ENCODE measurements at regions not wholly inside any gene's neighbourhood (a gene's known extent, or its start where the extent isn't known, plus 50 kb on each side); places are given as distances from the start of the nearest gene placed in this dataset.

DNA sequence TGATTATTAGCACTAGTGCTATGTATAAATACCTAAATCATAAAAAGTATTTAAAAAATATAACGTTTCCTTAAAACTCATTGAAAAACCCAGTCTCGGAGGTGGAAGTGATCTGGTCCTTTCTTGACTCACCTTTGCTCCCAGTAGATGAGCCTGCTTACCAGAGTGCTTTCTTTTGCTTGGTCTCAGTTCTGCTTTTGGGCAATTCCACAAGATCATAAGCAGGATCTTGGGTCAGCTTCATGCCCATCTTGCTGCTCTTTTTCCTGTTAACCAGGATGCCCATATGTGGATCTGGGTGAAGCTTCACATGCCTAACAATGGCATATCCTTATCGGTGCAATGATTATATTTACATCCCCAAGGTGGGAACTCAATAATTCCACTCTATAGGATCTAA is 332.1 kb upstream of the FAM98A start:
- no peaks in the 10 kb centered on the region for H3K27me3 Mint-ChIP-seq
- POLR2A ChIA-PET = no interaction called here
- DNase-seq = no peak
- Histone ChIP-seq H3K4me1 (ENCODE audit: insufficient read depth, low read length) (no peaks in the 10 kb centered on the region), H3K36me3 (ENCODE audit: insufficient read depth, low read length) (no peaks in the 10 kb centered on the region), H3K27ac (ENCODE audit: low read depth in 1 of 2, low read length in 2 of 2) (no peak overlapping the region), H3K4me3 (ENCODE audit: low read length) (no peak overlapping the region), H3K27me3 (ENCODE audit: control insufficient read depth in 1 of 2, insufficient read depth in 2 of 2, low read length in 2 of 2) (no peaks in the 10 kb centered on the region), H3K9me3 (ENCODE audit: control insufficient read depth in 1 of 2, insufficient read depth in 1 of 2, low read length in 2 of 2) (no peaks in the 10 kb centered on the region)
- no peaks in the 10 kb centered on the region for H3K9me3 Mint-ChIP-seq
- H3K4me1 Mint-ChIP-seq (ENCODE audit: low read depth) = no peaks in the 10 kb centered on the region
- intact Hi-C loops (cut with DNase I, micrococcal nuclease) = no loop called here
- H3K36me3 Mint-ChIP-seq (ENCODE audit: low read depth) = no peaks in the 10 kb centered on the region
- CTCF ChIA-PET = no interaction called here
- TF ChIP-seq, protein P1, sequence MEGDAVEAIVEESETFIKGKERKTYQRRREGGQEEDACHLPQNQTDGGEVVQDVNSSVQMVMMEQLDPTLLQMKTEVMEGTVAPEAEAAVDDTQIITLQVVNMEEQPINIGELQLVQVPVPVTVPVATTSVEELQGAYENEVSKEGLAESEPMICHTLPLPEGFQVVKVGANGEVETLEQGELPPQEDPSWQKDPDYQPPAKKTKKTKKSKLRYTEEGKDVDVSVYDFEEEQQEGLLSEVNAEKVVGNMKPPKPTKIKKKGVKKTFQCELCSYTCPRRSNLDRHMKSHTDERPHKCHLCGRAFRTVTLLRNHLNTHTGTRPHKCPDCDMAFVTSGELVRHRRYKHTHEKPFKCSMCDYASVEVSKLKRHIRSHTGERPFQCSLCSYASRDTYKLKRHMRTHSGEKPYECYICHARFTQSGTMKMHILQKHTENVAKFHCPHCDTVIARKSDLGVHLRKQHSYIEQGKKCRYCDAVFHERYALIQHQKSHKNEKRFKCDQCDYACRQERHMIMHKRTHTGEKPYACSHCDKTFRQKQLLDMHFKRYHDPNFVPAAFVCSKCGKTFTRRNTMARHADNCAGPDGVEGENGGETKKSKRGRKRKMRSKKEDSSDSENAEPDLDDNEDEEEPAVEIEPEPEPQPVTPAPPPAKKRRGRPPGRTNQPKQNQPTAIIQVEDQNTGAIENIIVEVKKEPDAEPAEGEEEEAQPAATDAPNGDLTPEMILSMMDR (IDR thresholded peaks at IDR 0.05) = no peak
- H3K4me3 Mint-ChIP-seq = no peak overlapping the region
- ATAC-seq (ENCODE audit: poor library complexity) = no peak
- no peak overlapping the region for H3K27ac Mint-ChIP-seq

DNA sequence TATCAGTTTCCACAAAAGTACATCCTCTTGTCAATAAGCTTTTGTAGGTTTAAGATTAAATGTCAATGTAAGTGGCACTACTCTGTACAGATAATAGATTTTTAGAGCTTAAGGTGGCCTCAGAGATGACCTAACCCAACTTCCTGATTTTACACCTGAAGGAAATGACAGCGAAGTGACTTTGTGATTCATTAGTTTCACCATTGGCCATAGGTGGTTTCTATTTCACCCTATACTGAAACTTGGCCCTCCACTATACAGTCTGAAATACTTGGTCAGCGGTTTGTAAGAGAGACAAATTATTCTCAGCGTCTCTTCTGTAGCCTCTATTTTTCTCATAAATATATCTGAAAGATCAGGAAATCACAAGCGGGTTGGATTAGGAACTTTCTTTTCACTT is 330.4 kb upstream of the FAM98A start:
- Mint-ChIP-seq H3K9me3 (no peaks in the 10 kb centered on the region), H3K4me3 (no peak overlapping the region), H3K27ac (no peak overlapping the region), H3K36me3 (ENCODE audit: low read depth) (no peaks in the 10 kb centered on the region), H3K27me3 (no peaks in the 10 kb centered on the region), H3K4me1 (ENCODE audit: low read depth) (no peaks in the 10 kb centered on the region)
- TF ChIP-seq, protein P1 (IDR thresholded peaks at IDR 0.05) = no peak
- intact Hi-C loops (cut with DNase I, micrococcal nuclease) = no loop called here
- H3K4me1 ChIP-seq (ENCODE audit: insufficient read depth, low read length) = no peaks in the 10 kb centered on the region
- POLR2A ChIA-PET = no interaction called here
- H3K4me3 ChIP-seq (ENCODE audit: low read length) = no peak overlapping the region
- no peak for DNase-seq
- CTCF ChIA-PET = no interaction called here
- no peaks in the 10 kb centered on the region for H3K9me3 ChIP-seq (ENCODE audit: control insufficient read depth in 1 of 2, insufficient read depth in 1 of 2, low read length in 2 of 2)
- no peak for ATAC-seq (ENCODE audit: poor library complexity)
- H3K27ac ChIP-seq (ENCODE audit: low read depth in 1 of 2, low read length in 2 of 2) = no peak overlapping the region
- no peaks in the 10 kb centered on the region for H3K27me3 ChIP-seq (ENCODE audit: control insufficient read depth in 1 of 2, insufficient read depth in 2 of 2, low read length in 2 of 2)
- no peaks in the 10 kb centered on the region for H3K36me3 ChIP-seq (ENCODE audit: insufficient read depth, low read length)

DNA sequence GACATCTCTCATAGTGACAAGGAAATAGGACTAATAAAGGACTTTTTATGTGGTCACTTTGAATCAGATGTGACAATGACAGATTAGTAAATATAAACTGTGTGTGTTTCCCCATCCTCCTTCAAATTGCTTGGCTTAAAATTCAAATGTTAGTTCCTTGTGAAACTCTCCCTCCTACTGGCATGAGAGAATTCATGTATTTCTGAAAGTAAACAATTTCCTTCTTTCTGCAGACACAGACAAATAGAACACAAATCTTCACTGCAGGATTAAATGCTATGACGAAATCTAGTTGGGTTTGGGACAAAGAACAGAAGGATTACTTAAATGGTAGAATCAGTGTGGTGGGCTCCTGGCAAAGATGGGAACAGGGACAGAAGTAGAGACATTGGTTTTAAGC is 328.7 kb upstream of the FAM98A start:
- Histone ChIP-seq H3K27me3 (ENCODE audit: control insufficient read depth in 1 of 2, insufficient read depth in 2 of 2, low read length in 2 of 2) (no peaks in the 10 kb centered on the region), H3K36me3 (ENCODE audit: insufficient read depth, low read length) (no peaks in the 10 kb centered on the region), H3K4me3 (ENCODE audit: low read length) (no peak overlapping the region), H3K4me1 (ENCODE audit: insufficient read depth, low read length) (no peaks in the 10 kb centered on the region), H3K9me3 (ENCODE audit: control insufficient read depth in 1 of 2, insufficient read depth in 1 of 2, low read length in 2 of 2) (no peaks in the 10 kb centered on the region), H3K27ac (ENCODE audit: low read depth in 1 of 2, low read length in 2 of 2) (no peak overlapping the region)
- DNase-seq (no peak), ATAC-seq (ENCODE audit: poor library complexity) (no peak)
- ChIA-PET POLR2A (no interaction called here), CTCF (no interaction called here)
- Mint-ChIP-seq H3K4me1 (ENCODE audit: low read depth) (no peaks in the 10 kb centered on the region), H3K36me3 (ENCODE audit: low read depth) (no peaks in the 10 kb centered on the region), H3K27ac (no peak overlapping the region), H3K9me3 (no peaks in the 10 kb centered on the region), H3K27me3 (no peaks in the 10 kb centered on the region), H3K4me3 (no peak overlapping the region)
- TF ChIP-seq, protein P1 (IDR thresholded peaks at IDR 0.05) = no peak
- intact Hi-C loops (cut with DNase I, micrococcal nuclease) = no loop called here

Data from CD4-positive, alpha-beta T cell (primary cell).